Sigmoid colon (tissue), 6 donors: ENCODE measurements at regions not wholly inside any gene's neighbourhood (a gene's known extent, or its start where the extent isn't known, plus 50 kb on each side); places are given as distances from the start of the nearest gene placed in this dataset.

Source experiments
- DNase-seq: peaks from one replicate; pipeline ENCODE4 v3.0.0-alpha.2; 2019
- H3K27ac ChIP-seq, 4 donors: fragments of 200-600 bp; sonication (generic); one replicate each; pipeline ENCODE4 v1.5.1; 2016 to 2019; ENCODE audit warnings: mild to moderate bottlenecking in 1 of 4
- H3K27me3 ChIP-seq, 3 donors: fragments of 200-600 bp; sonication (generic); one replicate each; pipeline ENCODE4 v1.5.1; 2019; ENCODE audit warnings: mild to moderate bottlenecking in 1 of 3
- H3K36me3 ChIP-seq, 4 donors: fragments of 200-600 bp; sonication (generic); one replicate each; pipeline ENCODE4 v1.5.1; 2016 to 2019
- H3K4me1 ChIP-seq, 4 donors: fragments of 200-600 bp; sonication (generic); one replicate each; pipeline ENCODE4 v1.5.1; 2017 to 2019
- H3K4me3 ChIP-seq, 4 donors: fragments of 200-600 bp; sonication (generic); one replicate each; pipeline ENCODE4 v1.5.1; 2017 to 2019; ENCODE audit warnings: mild to moderate bottlenecking in 2 of 4, moderate library complexity in 1 of 4
- H3K9me3 ChIP-seq, 4 donors: fragments of 200-600 bp in 3 of 4; sonication (generic) in 3 of 4; one replicate each; pipeline versions ENCODE4 v1.5.1 to v1.6.1; 2013 to 2019
- CTCF ChIP-seq, 4 experiments: fragments of 450-650 bp in 3 of 4; fragments of 200-600 bp in 1 of 4; IDR thresholded peaks; one replicate each; pipeline ENCODE4 v1.5.1; 2016 to 2019; ENCODE audit warnings: antibody characterized with exemption in 4 of 4, mild to moderate bottlenecking in 3 of 4, moderate library complexity in 2 of 4
- EP300 ChIP-seq, 4 donors: sonication (generic); formaldehyde crosslinking; IDR thresholded peaks; one replicate each; pipeline ENCODE4 v1.6.1; 2017; ENCODE audit warnings: antibody characterized with exemption in 4 of 4
- POLR2A ChIP-seq, 2 donors: fragments of 450-650 bp; IDR thresholded peaks; one replicate each; pipeline ENCODE4 v1.6.1; 2016; ENCODE audit warnings: antibody characterized with exemption in 2 of 2, mild to moderate bottlenecking in 2 of 2, moderate library complexity in 2 of 2
- POLR2AphosphoS5 ChIP-seq, 4 donors: sonication (generic); formaldehyde crosslinking; IDR thresholded peaks; one replicate each; pipeline ENCODE4 v1.6.1; 2017; ENCODE audit warnings: antibody characterized with exemption in 4 of 4
- WGBS, 2 donors: extraction: QIAGEN DNeasy Blood & Tissue Kit; methylation state at CpG; one replicate each; pipeline ENCODE4 v1.1.7; 2013; 5-methylcytosine and 5-hydroxymethylcytosine counted together
- intact Hi-C: fragments of 100-400 bp; cut with DNase I; formaldehyde crosslinking; loops from one replicate; pipeline ENCODE4 v1.15.1; 2023
- donor health status: healthy with polysubstance abuse.
- donor health status: healthy.

DNA sequence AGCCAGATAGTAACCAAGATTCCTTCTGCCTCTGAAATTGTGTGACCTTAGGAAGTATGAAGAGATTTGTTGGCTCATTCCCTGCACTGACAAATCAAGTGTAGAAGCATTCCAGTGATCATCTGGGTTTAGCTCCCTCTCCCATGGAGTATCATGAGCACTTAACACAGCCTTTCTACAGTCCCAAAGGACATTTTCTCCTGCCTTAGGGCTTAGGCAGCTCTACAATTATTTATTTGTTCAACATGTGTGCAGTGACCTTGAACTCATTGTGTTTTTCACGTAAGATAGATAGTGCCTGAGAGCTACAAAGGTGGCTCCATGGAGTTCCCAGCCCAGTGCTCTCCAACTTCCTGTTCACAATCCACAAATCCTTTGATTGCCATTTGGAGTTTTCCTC, 94.8 kb upstream of the FAT3 start:
- Histone ChIP-seq H3K36me3 (no peaks in the 10 kb centered on the region), H3K9me3 (no peaks in the 10 kb centered on the region), H3K4me3 (no peak overlapping the region), H3K27ac (no peak overlapping the region), H3K4me1 (peaks cover 0 to 7% (median 0%) of the 10 kb centered on the region in 4 donors), H3K27me3 (no peaks in the 10 kb centered on the region)
- 34 to 60% methylated on average over 1 of the region's 1 CpG for WGBS, 2 donors
- TF ChIP-seq POLR2A (IDR thresholded peaks at IDR 0.05), result no peak
- no peak for TF ChIP-seq POLR2AphosphoS5 (IDR thresholded peaks at IDR 0.05)
- TF ChIP-seq CTCF (IDR thresholded peaks at IDR 0.05), result no peak
- TF ChIP-seq EP300 (IDR thresholded peaks at IDR 0.05), result no peak
- intact Hi-C loops, result no loop called here
- no peak for DNase-seq

GRCh38 chr11:92128026-92128425, 96.6 kb upstream of the FAT3 start:
- H3K36me3 ChIP-seq, result no peaks in the 10 kb centered on the region
- intact Hi-C loops, result no loop called here
- no peaks in the 10 kb centered on the region for H3K9me3 ChIP-seq
- no peaks in the 10 kb centered on the region for H3K27me3 ChIP-seq
- DNase-seq, result no peak
- TF ChIP-seq CTCF (IDR thresholded peaks at IDR 0.05), result no peak
- no peak for TF ChIP-seq POLR2A (IDR thresholded peaks at IDR 0.05)
- no peak for TF ChIP-seq EP300 (IDR thresholded peaks at IDR 0.05)
- TF ChIP-seq POLR2AphosphoS5 (IDR thresholded peaks at IDR 0.05), result no peak
- H3K27ac ChIP-seq, result no peak overlapping the region
- H3K4me3 ChIP-seq, result no peak overlapping the region
- peaks cover 0 to 7% (median 0%) of the 10 kb centered on the region in 4 donors for H3K4me1 ChIP-seq
- WGBS, 2 donors, result 68 to 70% methylated on average over 2 of the region's 2 CpGs

DNA sequence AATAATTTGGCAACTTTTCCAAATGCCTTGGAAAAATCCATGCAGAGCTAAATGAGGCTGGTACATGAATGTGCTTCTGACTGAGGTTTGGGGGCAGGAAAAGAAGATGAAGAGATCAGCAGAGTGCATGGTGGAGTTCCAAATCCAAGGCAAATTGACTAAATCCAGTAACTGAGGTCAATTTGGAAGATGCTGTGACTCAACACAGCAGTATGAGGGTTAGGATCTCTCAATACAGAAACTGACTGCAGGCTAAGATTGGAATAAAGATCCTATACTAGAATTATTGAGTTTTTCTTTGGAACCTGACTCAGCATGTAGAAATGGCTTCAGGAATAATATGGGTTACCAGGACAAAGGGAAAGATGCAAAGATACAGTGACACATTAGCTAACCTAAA, 99.3 kb upstream of the FAT3 start:
- no peak overlapping the region for H3K27ac ChIP-seq
- no peak for DNase-seq
- H3K4me1 ChIP-seq, result peaks cover 0 to 7% (median 0%) of the 10 kb centered on the region in 4 donors
- intact Hi-C loops, result no loop called here
- H3K4me3 ChIP-seq, result no peak overlapping the region
- no peaks in the 10 kb centered on the region for H3K27me3 ChIP-seq
- TF ChIP-seq POLR2AphosphoS5 (IDR thresholded peaks at IDR 0.05), result no peak
- TF ChIP-seq EP300 (IDR thresholded peaks at IDR 0.05), result no peak
- no peak for TF ChIP-seq CTCF (IDR thresholded peaks at IDR 0.05)
- no peak for TF ChIP-seq POLR2A (IDR thresholded peaks at IDR 0.05)
- H3K9me3 ChIP-seq, result no peaks in the 10 kb centered on the region
- no peaks in the 10 kb centered on the region for H3K36me3 ChIP-seq

GRCh38 chr11:92123540-92123939, 101.1 kb upstream of the FAT3 start:
- H3K4me3 ChIP-seq, result no peak overlapping the region
- intact Hi-C loops, result no loop called here
- TF ChIP-seq EP300 (IDR thresholded peaks at IDR 0.05) (no peak), CTCF (IDR thresholded peaks at IDR 0.05) (no peak), POLR2A (IDR thresholded peaks at IDR 0.05) (no peak), POLR2AphosphoS5 (IDR thresholded peaks at IDR 0.05) (no peak)
- no peaks in the 10 kb centered on the region for H3K4me1 ChIP-seq
- H3K36me3 ChIP-seq, result no peaks in the 10 kb centered on the region
- H3K9me3 ChIP-seq, result peaks cover 0 to 1% (median 0%) of the 10 kb centered on the region in 4 donors
- no peak for DNase-seq
- H3K27ac ChIP-seq, result no peak overlapping the region
- H3K27me3 ChIP-seq, result no peaks in the 10 kb centered on the region
- 31 to 50% methylated on average over 1 of the region's 1 CpG for WGBS, 2 donors

GRCh38 chr11:92122561-92122960, 102.1 kb upstream of the FAT3 start:
- peaks cover 0 to 1% (median 0%) of the 10 kb centered on the region in 4 donors for H3K9me3 ChIP-seq
- no peak overlapping the region for H3K4me3 ChIP-seq
- TF ChIP-seq POLR2A (IDR thresholded peaks at IDR 0.05) (no peak), EP300 (IDR thresholded peaks at IDR 0.05) (no peak), CTCF (IDR thresholded peaks at IDR 0.05) (no peak), POLR2AphosphoS5 (IDR thresholded peaks at IDR 0.05) (no peak)
- H3K27me3 ChIP-seq, result no peaks in the 10 kb centered on the region
- no peaks in the 10 kb centered on the region for H3K36me3 ChIP-seq
- intact Hi-C loops, result no loop called here
- no peak overlapping the region for H3K27ac ChIP-seq
- 43 to 47% methylated on average over 1 of the region's 1 CpG for WGBS, 2 donors
- no peaks in the 10 kb centered on the region for H3K4me1 ChIP-seq
- no peak for DNase-seq
